IMR-90 (cell line): ENCODE measurements at regions not wholly inside any gene's neighbourhood (a gene's known extent, or its start where the extent isn't known, plus 50 kb on each side); places are given as distances from the start of the nearest gene placed in this dataset.

ENCODE experiments used
- ATAC-seq: fragments of 200-7000 bp; cut with Tn5 transposase; 2 replicates; pipeline ENCODE4 v1.9.1; 2020; ENCODE audit warnings: low read depth, mild to moderate bottlenecking, moderate library complexity
- BruUV-seq: library from RNA; stranded (reverse); fragments of 400-500 nt; replicated peaks from 2 replicates; lab custom pipeline; 2021; lab: Mats Ljungman, UMichigan
- CTCF ChIA-PET: fragments of 300-600 bp; formaldehyde crosslinking; extraction: SDS; loops from one replicate; lab custom pipeline; 2021; ENCODE audit warnings: antibody characterized with exemption; lab: Yijun Ruan, JAX
- POLR2A ChIA-PET: fragments of 300-600 bp; sonication (Branson Sonifier 250); formaldehyde crosslinking; loops from one replicate; lab custom pipeline; 2022; ENCODE audit warnings: antibody characterized with exemption; ENCODE audit not compliant: unreplicated experiment; lab: Charles Lee
- DNase-seq: peaks from one replicate; pipeline ENCODE4 v3.0.0; 2013
- H2AFZ ChIP-seq: replicated peaks from 2 replicates; pipeline ENCODE3; 2013; ENCODE audit warnings: low read length, mild to moderate bottlenecking; ENCODE audit not compliant: poor library complexity
- H2AK5ac ChIP-seq: 2 replicates; pipeline ENCODE4 v1.6.1; 2013; ENCODE audit warnings: low read depth, low read length, inconsistent platforms
- H2AK9ac ChIP-seq: replicated peaks from 2 replicates; pipeline ENCODE3; 2013; ENCODE audit warnings: mild to moderate bottlenecking, low read depth, low read length, moderate library complexity; ENCODE audit not compliant: poor library complexity
- H2BK120ac ChIP-seq: 2 replicates; pipeline ENCODE4 v1.6.1; 2013; ENCODE audit warnings: low read depth, low read length, inconsistent platforms
- H2BK15ac ChIP-seq: 3 replicates; pipeline ENCODE4 v1.6.1; 2013; ENCODE audit warnings: low read depth, low read length, inconsistent platforms
- H2BK20ac ChIP-seq: 2 replicates; pipeline ENCODE4 v1.6.1; 2013; ENCODE audit warnings: low read depth, mild to moderate bottlenecking, inconsistent platforms, low read length, moderate library complexity
- H2BK5ac ChIP-seq: 2 replicates; pipeline ENCODE4 v1.6.1; 2013; ENCODE audit warnings: mild to moderate bottlenecking, low read depth, low read length, inconsistent platforms; ENCODE audit not compliant: poor library complexity, severe bottlenecking
- H3K14ac ChIP-seq: replicated peaks from 2 replicates; pipeline ENCODE4 v1.6.1; 2013; ENCODE audit warnings: low read depth, low read length, inconsistent platforms
- H3K18ac ChIP-seq: 2 replicates; pipeline ENCODE4 v1.6.1; 2013; ENCODE audit warnings: low read depth, low read length, control low read depth
- H3K23ac ChIP-seq: 2 replicates; pipeline ENCODE4 v1.6.1; 2013; ENCODE audit warnings: low read depth, low read length, inconsistent platforms
- H3K27ac ChIP-seq: 2 replicates; pipeline ENCODE4 v1.5.1; 2013; ENCODE audit warnings: mild to moderate bottlenecking, control low read depth, low read length; ENCODE audit not compliant: insufficient read depth
- H3K27me3 ChIP-seq: 2 replicates; pipeline ENCODE4 v1.6.1; 2013; ENCODE audit warnings: low read length; ENCODE audit not compliant: control insufficient read depth, insufficient read depth
- H3K36me3 ChIP-seq: 2 replicates; pipeline ENCODE4 v1.6.1; 2013; ENCODE audit warnings: low read length, mixed read lengths; ENCODE audit not compliant: control insufficient read depth, insufficient read depth
- H3K4ac ChIP-seq: 2 replicates; pipeline ENCODE4 v1.6.1; 2013; ENCODE audit warnings: low read depth, low read length, inconsistent platforms
- H3K4me1 ChIP-seq: 2 replicates; pipeline ENCODE4 v1.6.1; 2013; ENCODE audit warnings: low read length, mixed read lengths; ENCODE audit not compliant: control insufficient read depth, insufficient read depth
- H3K4me2 ChIP-seq: 2 replicates; pipeline ENCODE4 v1.6.1; 2013; ENCODE audit warnings: low read depth, mild to moderate bottlenecking, control low read depth, low read length, moderate library complexity
- H3K4me3 ChIP-seq: 2 replicates; pipeline ENCODE4 v1.5.1; 2013; ENCODE audit warnings: low read depth, mild to moderate bottlenecking, control low read depth, low read length, moderate library complexity; ENCODE audit not compliant: insufficient read depth
- H3K56ac ChIP-seq: 2 replicates; pipeline ENCODE4 v1.6.1; 2013; ENCODE audit warnings: low read length, inconsistent platforms; ENCODE audit not compliant: insufficient read depth; ENCODE audit errors: extremely low read depth
- H3K79me1 ChIP-seq, 2 experiments: 2 replicates each; pipeline ENCODE4 v1.6.1; 2013; ENCODE audit warnings: low read length in 2 of 2, inconsistent platforms in 1 of 2, low read depth in 1 of 2
- H3K9ac ChIP-seq: 2 replicates; pipeline ENCODE4 v1.6.1; 2013; ENCODE audit warnings: low read depth, low read length, control low read depth
- H3K9me1 ChIP-seq: 2 replicates; pipeline ENCODE4 v1.6.1; 2013; ENCODE audit warnings: low read length, inconsistent platforms; ENCODE audit not compliant: insufficient read depth
- H3K9me3 ChIP-seq: 2 replicates; pipeline ENCODE4 v1.6.1; 2013; ENCODE audit warnings: low read length; ENCODE audit not compliant: control insufficient read depth, insufficient read depth
- H4K20me1 ChIP-seq: 2 replicates; pipeline ENCODE4 v1.6.1; 2013; ENCODE audit warnings: low read length, inconsistent platforms; ENCODE audit not compliant: insufficient read depth
- H4K5ac ChIP-seq: 2 replicates; pipeline ENCODE4 v1.6.1; 2013; ENCODE audit warnings: mild to moderate bottlenecking, low read depth, low read length, control low read depth
- H4K8ac ChIP-seq, 2 experiments: 2 replicates each; pipeline ENCODE4 v1.6.1; 2013; ENCODE audit warnings: low read depth in 2 of 2, low read length in 2 of 2, control low read depth in 1 of 2, inconsistent platforms in 1 of 2
- H4K91ac ChIP-seq: 2 replicates; pipeline ENCODE4 v1.6.1; 2013; ENCODE audit warnings: low read depth, low read length, inconsistent platforms; ENCODE audit not compliant: insufficient read depth
- BHLHE40 ChIP-seq: fragments of 150-350 bp; IDR thresholded peaks from 2 replicates; pipeline ENCODE4 v1.6.1; 2016; ENCODE audit warnings: mild to moderate bottlenecking, low read depth, low read length
- MAFK ChIP-seq: IDR thresholded peaks from 2 replicates; pipeline ENCODE4 v1.6.1; 2012; ENCODE audit warnings: low read depth, low read length, improper control_type of control experiment
- MXI1 ChIP-seq: IDR thresholded peaks from 2 replicates; pipeline ENCODE4 v1.6.1; 2012; ENCODE audit warnings: low read depth, mild to moderate bottlenecking, low read length, moderate library complexity, borderline replicate concordance
- POLR2A ChIP-seq: IDR thresholded peaks from 2 replicates; pipeline ENCODE4 v1.6.1; 2012; ENCODE audit warnings: mild to moderate bottlenecking, low read depth, low read length
- WGBS, 2 experiments: methylation state at CpG; one replicate each; pipeline versions ENCODE4 v1.1.5 to v1.1.7; 2013; ENCODE audit warnings: missing lambda C conversion rate in 2 of 2; ENCODE audit not compliant: insufficient read length in 1 of 2; ENCODE audit errors: extremely low coverage in 2 of 2; 5-methylcytosine and 5-hydroxymethylcytosine counted together
- dilution Hi-C: fragments of 300-500 bp; cut with HindIII; formaldehyde crosslinking; loops from one replicate; pipeline ENCODE4 v1.14.3; 2018; ENCODE audit warnings: low sequenced_read_pairs; ENCODE audit not compliant: unreplicated experiment
- in situ Hi-C: fragments of 300-500 bp; cut with MboI; formaldehyde crosslinking; loops from 3 replicates; pipeline ENCODE4 v1.14.3; 2019; ENCODE audit warnings: low sequenced_read_pairs, inconsistent platforms, mixed read lengths
- intact Hi-C: fragments of 100-400 bp; cut with micrococcal nuclease; formaldehyde crosslinking; loops from 2 replicates; pipeline ENCODE4 v1.10.0; 2022
- TF ChIP-seq, protein P1 (sequence below): fragments of 150-350 bp; IDR thresholded peaks from 2 replicates; pipeline ENCODE4 v1.6.1; 2016; ENCODE audit warnings: low read depth, mild to moderate bottlenecking, low read length, moderate library complexity, borderline replicate concordance

- Histone ChIP-seq H3K4me2 (no peak overlapping the region), H4K8ac (no peak overlapping the region), H2BK5ac (no peak overlapping the region), H2BK120ac (no peak overlapping the region), H3K27me3 (no peaks in the 10 kb centered on the region), H4K91ac (no peak overlapping the region), H3K56ac (no peak overlapping the region), H3K79me1 (no peaks in the 10 kb centered on the region), H2BK15ac (no peak overlapping the region), H2AFZ (no peak overlapping the region), H3K4me1 (no peaks in the 10 kb centered on the region), H4K20me1 (no peaks in the 10 kb centered on the region), H3K27ac (no peak overlapping the region), H2AK9ac (no peak overlapping the region), H3K14ac (no peak overlapping the region), H3K23ac (no peak overlapping the region), H4K5ac (no peak overlapping the region), H3K36me3 (no peaks in the 10 kb centered on the region), H3K9me1 (no peaks in the 10 kb centered on the region), H3K9ac (no peak overlapping the region), H3K18ac (no peak overlapping the region), H2BK20ac (no peak overlapping the region), H3K4ac (no peak overlapping the region), H3K9me3 (peaks cover 8% of the 10 kb centered on the region), H2AK5ac (no peak overlapping the region), H3K4me3 (no peak overlapping the region)
- dilution Hi-C loops, result no loop called here
- no peak for DNase-seq
- no peak for ATAC-seq
- intact Hi-C loops, result no loop called here
- in situ Hi-C loops, result no loop called here
- CTCF ChIA-PET, result no interaction called here
- POLR2A ChIA-PET, result no interaction called here
- WGBS, 2 experiments, result no CpG with 5 or more reads among the region's 2 CpGs
- BruUV-seq, result no TSS peak
- no peak for TF ChIP-seq MAFK
- TF ChIP-seq, protein P1, sequence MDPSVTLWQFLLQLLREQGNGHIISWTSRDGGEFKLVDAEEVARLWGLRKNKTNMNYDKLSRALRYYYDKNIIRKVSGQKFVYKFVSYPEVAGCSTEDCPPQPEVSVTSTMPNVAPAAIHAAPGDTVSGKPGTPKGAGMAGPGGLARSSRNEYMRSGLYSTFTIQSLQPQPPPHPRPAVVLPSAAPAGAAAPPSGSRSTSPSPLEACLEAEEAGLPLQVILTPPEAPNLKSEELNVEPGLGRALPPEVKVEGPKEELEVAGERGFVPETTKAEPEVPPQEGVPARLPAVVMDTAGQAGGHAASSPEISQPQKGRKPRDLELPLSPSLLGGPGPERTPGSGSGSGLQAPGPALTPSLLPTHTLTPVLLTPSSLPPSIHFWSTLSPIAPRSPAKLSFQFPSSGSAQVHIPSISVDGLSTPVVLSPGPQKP, result no peak
- TF ChIP-seq BHLHE40, result no peak
- TF ChIP-seq MXI1, result no peak
- TF ChIP-seq POLR2A, result no peak
Measured at GRCh38 chr1:233523047-233523446, 90.9 kb upstream of the KCNK1 start.
